H1 (cell line): ENCODE measurements at regions not wholly inside any gene's neighbourhood (a gene's known extent, or its start where the extent isn't known, plus 50 kb on each side); places are given as distances from the start of the nearest gene placed in this dataset.

Source experiments
- CTCF ChIA-PET: fragments of 300-600 bp; sonication (Branson Sonifier 250); formaldehyde crosslinking; loops from one replicate; lab custom pipeline; 2021; ENCODE audit not compliant: partially characterized antibody; lab: Charles Lee
- POLR2A ChIA-PET: fragments of 300-600 bp; sonication (Branson Sonifier 250); formaldehyde crosslinking; loops from one replicate; lab custom pipeline; 2021; ENCODE audit warnings: inconsistent platforms; ENCODE audit not compliant: partially characterized antibody; lab: Charles Lee
- DNase-seq, 2 experiments: peaks; one replicate each; pipeline versions ENCODE4 v3.0.0 to v3.0.0-alpha.2; 2010 to 2022; ENCODE audit warnings: low spot score in 2 of 2, low read depth in 1 of 2, mixed read lengths in 1 of 2
- FAIRE-seq: peaks from 2 replicates; lab custom pipeline; 2011; peaks lifted over from hg19 to GRCh38; lab: Jason Lieb, UNC
- H2AFZ ChIP-seq: 2 replicates; pipeline ENCODE4 v1.8.1; 2012; ENCODE audit warnings: low read length, inconsistent platforms
- H2AK5ac ChIP-seq: 2 replicates; pipeline ENCODE4 v1.6.1; 2013; ENCODE audit warnings: low read depth, low read length
- H2BK120ac ChIP-seq: replicated peaks from 2 replicates; pipeline ENCODE3; 2013; ENCODE audit warnings: low read depth, low read length, inconsistent platforms
- H2BK12ac ChIP-seq: 2 replicates; pipeline ENCODE4 v1.6.1; 2013; ENCODE audit warnings: low read depth, low read length
- H2BK15ac ChIP-seq: 2 replicates; pipeline ENCODE4 v1.6.1; 2013; ENCODE audit warnings: low read length
- H2BK20ac ChIP-seq: 2 replicates; pipeline ENCODE4 v1.6.1; 2013; ENCODE audit warnings: low read length
- H2BK5ac ChIP-seq: 2 replicates; pipeline ENCODE4 v1.6.1; 2013; ENCODE audit warnings: low read depth, low read length
- H3K14ac ChIP-seq: 2 replicates; pipeline ENCODE4 v1.6.1; 2013; ENCODE audit warnings: inconsistent platforms; ENCODE audit not compliant: insufficient read length
- H3K18ac ChIP-seq: 2 replicates; pipeline ENCODE4 v1.6.1; 2013; ENCODE audit warnings: low read length; ENCODE audit errors: extremely low read depth
- H3K23ac ChIP-seq: 2 replicates; pipeline ENCODE4 v1.6.1; 2013; ENCODE audit warnings: inconsistent platforms; ENCODE audit not compliant: insufficient read length
- H3K23me2 ChIP-seq: 2 replicates; pipeline ENCODE4 v1.6.1; 2013; ENCODE audit warnings: low read depth, low read length
- H3K27ac ChIP-seq: 2 replicates; pipeline ENCODE4 v1.6.1; 2011; ENCODE audit warnings: low read depth, low read length, inconsistent platforms
- H3K27me3 ChIP-seq, 4 experiments: replicated peaks in 1 of 4; 1 replicate in 1 of 4; 2 replicates in 3 of 4; pipeline versions ENCODE4 v1.6.1 to v1.8.1; 2011 to 2013; ENCODE audit warnings: low read length in 3 of 4, mild to moderate bottlenecking in 3 of 4, inconsistent platforms in 2 of 4, mixed read lengths in 2 of 4, moderate library complexity in 1 of 4; ENCODE audit not compliant: control insufficient read depth in 3 of 4, insufficient read depth in 3 of 4; ENCODE audit errors: extremely low read depth in 1 of 4
- H3K36me3 ChIP-seq, 4 experiments: 2 replicates each; pipeline versions ENCODE4 v1.6.1 to v1.8.1; 2011 to 2013; ENCODE audit warnings: mild to moderate bottlenecking in 4 of 4, low read length in 3 of 4, moderate library complexity in 2 of 4, control low read depth in 1 of 4, inconsistent platforms in 1 of 4; ENCODE audit not compliant: insufficient read depth in 4 of 4, control insufficient read depth in 2 of 4
- H3K4ac ChIP-seq: replicated peaks from 2 replicates; pipeline ENCODE3; 2013; ENCODE audit warnings: low read length, low read depth, mixed read lengths, inconsistent platforms; ENCODE audit not compliant: insufficient read length
- H3K4me1 ChIP-seq, 4 experiments: replicated peaks in 1 of 4; 1 replicate in 1 of 4; 2 replicates in 3 of 4; pipeline versions ENCODE4 v1.6.1 to v1.8.1; 2011 to 2013; ENCODE audit warnings: low read length in 3 of 4, inconsistent platforms in 2 of 4, mixed read lengths in 1 of 4; ENCODE audit not compliant: insufficient read depth in 4 of 4, control insufficient read depth in 3 of 4
- H3K4me2 ChIP-seq, 2 experiments: 2 replicates each; pipeline versions ENCODE4 v1.6.1 to v1.8.1; 2011 to 2013; ENCODE audit warnings: low read depth in 2 of 2, low read length in 2 of 2, control low read depth in 1 of 2, inconsistent platforms in 1 of 2, mild to moderate bottlenecking in 1 of 2; ENCODE audit not compliant: insufficient read depth in 1 of 2
- H3K4me3 ChIP-seq, 4 experiments: fragments of 200-600, 300-600 bp in 1 of 4; sonication (generic), shearing (Covaris generic), sonication (Bioruptor Twin) in 1 of 4; 2 replicates each; pipeline versions ENCODE4 v1.5.1 to v1.8.1; 2011 to 2016; ENCODE audit warnings: low read length in 4 of 4, low read depth in 3 of 4, control low read depth in 2 of 4, inconsistent platforms in 2 of 4, mild to moderate bottlenecking in 2 of 4, mixed read lengths in 1 of 4, moderate library complexity in 1 of 4; ENCODE audit not compliant: insufficient read depth in 2 of 4; ENCODE audit errors: extremely low read depth in 1 of 4
- H3K56ac ChIP-seq: replicated peaks from 2 replicates; pipeline ENCODE3; 2013; ENCODE audit warnings: low read depth, mild to moderate bottlenecking, mixed read lengths, low read length, inconsistent platforms; ENCODE audit not compliant: insufficient read length
- H3K79me1 ChIP-seq: 2 replicates; pipeline ENCODE4 v1.6.1; 2013; ENCODE audit warnings: low read depth, low read length, control low read depth
- H3K79me2 ChIP-seq, 2 experiments: 2 replicates each; pipeline versions ENCODE4 v1.6.1 to v1.8.1; 2012 to 2013; ENCODE audit warnings: low read length in 2 of 2, mild to moderate bottlenecking in 2 of 2, inconsistent platforms in 1 of 2; ENCODE audit not compliant: insufficient read depth in 2 of 2, control insufficient read depth in 1 of 2
- H3K9ac ChIP-seq, 4 experiments: replicated peaks in 1 of 4; 1 replicate in 1 of 4; 2 replicates in 3 of 4; pipeline versions ENCODE4 v1.6.1 to v1.8.1; 2011 to 2013; ENCODE audit warnings: low read depth in 3 of 4, low read length in 3 of 4, control low read depth in 2 of 4, mild to moderate bottlenecking in 2 of 4, moderate library complexity in 2 of 4, inconsistent platforms in 1 of 4; ENCODE audit errors: extremely low read depth in 1 of 4
- H3K9me3 ChIP-seq, 2 experiments: 2 replicates each; pipeline versions ENCODE4 v1.6.1 to v1.8.1; 2012 to 2013; ENCODE audit warnings: mild to moderate bottlenecking in 2 of 2, moderate library complexity in 2 of 2, control low read depth in 1 of 2, inconsistent platforms in 1 of 2, low read depth in 1 of 2, low read length in 1 of 2, mixed read lengths in 1 of 2; ENCODE audit not compliant: insufficient read depth in 2 of 2
- H4K20me1 ChIP-seq, 2 experiments: replicated peaks in 1 of 2; 2 replicates each; pipeline versions ENCODE3 to v1.8.1; 2011 to 2013; ENCODE audit warnings: inconsistent platforms in 2 of 2, low read length in 2 of 2, mild to moderate bottlenecking in 1 of 2; ENCODE audit not compliant: insufficient read depth in 2 of 2, control insufficient read depth in 1 of 2
- H4K5ac ChIP-seq: 2 replicates; pipeline ENCODE4 v1.6.1; 2013; ENCODE audit warnings: low read length, low read depth, mixed read lengths, inconsistent platforms; ENCODE audit not compliant: insufficient read length
- H4K8ac ChIP-seq: 2 replicates; pipeline ENCODE4 v1.8.0; 2013; ENCODE audit warnings: mild to moderate bottlenecking, moderate library complexity, low read length, inconsistent platforms; ENCODE audit not compliant: insufficient read depth; ENCODE audit errors: extremely low read depth
- H4K91ac ChIP-seq: replicated peaks from 2 replicates; pipeline ENCODE3; 2013; ENCODE audit warnings: low read length, mixed read lengths, inconsistent platforms; ENCODE audit not compliant: insufficient read length
- FOSL1 ChIP-seq: IDR thresholded peaks from 2 replicates; pipeline ENCODE4 v1.6.1; 2011; ENCODE audit warnings: mild to moderate bottlenecking, low read depth, low read length, moderate library complexity; ENCODE audit not compliant: insufficient read depth
- KDM1A ChIP-seq: fragments of 200-600, 300-600 bp; sonication (generic); IDR thresholded peaks from 2 replicates; pipeline ENCODE4 v1.7.1; 2016; ENCODE audit warnings: mild to moderate bottlenecking, low read length, borderline replicate concordance
- RAD21 ChIP-seq, 2 experiments: IDR thresholded peaks in 1 of 2; conservative IDR thresholded peaks in 1 of 2; 2 replicates each; pipeline ENCODE4 v1.6.1; 2011; ENCODE audit warnings: low read depth in 2 of 2, low read length in 2 of 2, improper control_type of control experiment in 1 of 2, inconsistent platforms in 1 of 2, mild to moderate bottlenecking in 1 of 2, moderate library complexity in 1 of 2
- RFX5 ChIP-seq: IDR thresholded peaks from 2 replicates; pipeline ENCODE4 v1.6.1; 2011; ENCODE audit warnings: low read depth, low read length, improper control_type of control experiment, borderline replicate concordance
- RNF2 ChIP-seq: fragments of 200-900, 300-1000 bp; sonication (generic); IDR thresholded peaks from 2 replicates; pipeline ENCODE4 v1.7.1; 2016; ENCODE audit warnings: borderline replicate concordance, low read depth, mild to moderate bottlenecking, antibody characterized with exemption, low read length; ENCODE audit not compliant: poor library complexity, severe bottlenecking; ENCODE audit errors: missing control alignments
- TAF1 ChIP-seq: IDR thresholded peaks from 2 replicates; pipeline ENCODE4 v1.6.1; 2011; ENCODE audit warnings: mild to moderate bottlenecking, low read depth, low read length
- TAF7 ChIP-seq: optimal IDR thresholded peaks from 2 replicates; pipeline ENCODE3; 2011; ENCODE audit warnings: low read depth, mild to moderate bottlenecking, inconsistent platforms, low read length, moderate library complexity, borderline replicate concordance
- YY1 ChIP-seq: IDR thresholded peaks from 2 replicates; pipeline ENCODE4 v1.6.1; 2011; ENCODE audit warnings: low read depth, mild to moderate bottlenecking, low read length
- ZNF274 ChIP-seq: IDR thresholded peaks from 2 replicates; pipeline ENCODE4 v1.7.0; 2012; ENCODE audit warnings: low read length, borderline replicate concordance; ENCODE audit errors: extremely low read depth
- WGBS, 2 experiments: shearing (Covaris generic) in 1 of 2; methylation state at CpG; one replicate each; pipeline versions ENCODE4 v1.1.6 to v1.1.7; 2013 to 2015; ENCODE audit warnings: low lambda C conversion rate in 2 of 2, mixed read lengths in 2 of 2, inconsistent platforms in 1 of 2, low coverage in 1 of 2, missing lambda C conversion rate in 1 of 2; ENCODE audit not compliant: insufficient replicate concordance in 2 of 2, insufficient coverage in 1 of 2, insufficient read length in 1 of 2; ENCODE audit errors: extremely low coverage in 1 of 2, missing lambda C conversion rate in 1 of 2; 5-methylcytosine and 5-hydroxymethylcytosine counted together
- TF ChIP-seq, protein P1 (sequence below), 3 experiments: IDR thresholded peaks; 1 replicate in 2 of 3; 2 replicates in 1 of 3; pipeline versions ENCODE4 v1.5.1 to v1.6.1; 2011; ENCODE audit warnings: low read length in 3 of 3, mild to moderate bottlenecking in 3 of 3, inconsistent platforms in 2 of 3, low read depth in 1 of 3, moderate library complexity in 1 of 3; ENCODE audit not compliant: insufficient read depth in 1 of 3; ENCODE audit errors: control extremely low read depth in 1 of 3

GRCh38 chr2:19541884-19542283 is 183.5 kb upstream of the OSR1 start:
- Histone ChIP-seq H3K4me3 (no peak overlapping the region), H3K79me2 (no peaks in the 10 kb centered on the region), H3K4ac (no peak overlapping the region), H3K4me2 (no peak overlapping the region), H3K23me2 (no peaks in the 10 kb centered on the region), H3K27me3 (peaks cover 0 to 1% (median 0%) of the 10 kb centered on the region in 4 experiments; a peak in 1 of 7 replicates), H2BK120ac (no peak overlapping the region), H3K4me1 (peaks cover 0 to 3% (median 0%) of the 10 kb centered on the region in 4 experiments; a peak in 1 of 7 replicates), H3K9ac (no peak overlapping the region), H4K20me1 (no peaks in the 10 kb centered on the region), H4K8ac (no peak overlapping the region), H2BK12ac (no peak overlapping the region), H3K56ac (no peak overlapping the region), H3K14ac (no peak overlapping the region), H2BK15ac (no peak overlapping the region), H3K18ac (no peak overlapping the region), H2BK20ac (no peak overlapping the region), H4K5ac (no peak overlapping the region), H4K91ac (no peak overlapping the region), H2AFZ (peak overlapping the region; percentile 84; the same call in 1 of the 2 replicates), H2AK5ac (no peak overlapping the region), H3K79me1 (no peaks in the 10 kb centered on the region), H3K27ac (no peak overlapping the region), H3K9me3 (no peaks in the 10 kb centered on the region), H3K23ac (no peak overlapping the region), H3K36me3 (no peaks in the 10 kb centered on the region), H2BK5ac (no peak overlapping the region)
- DNase-seq (no peak), FAIRE-seq (no peak)
- POLR2A ChIA-PET, result no interaction called here
- WGBS, 2 experiments, result 83% methylated on average over 4 of the region's 4 CpGs; no CpG with 5 or more reads in 1 of the 2 experiments
- CTCF ChIA-PET, result interaction anchor here (1.0 to 1.8 kb wide), 11 partner anchors 12 to 1125 kb away, joined by 3 to 6 read pairs (median 4); no protein-coding TSS in a partner anchor
- TF ChIP-seq KDM1A, result no peak
- no peak for TF ChIP-seq RNF2
- TF ChIP-seq, protein P1, sequence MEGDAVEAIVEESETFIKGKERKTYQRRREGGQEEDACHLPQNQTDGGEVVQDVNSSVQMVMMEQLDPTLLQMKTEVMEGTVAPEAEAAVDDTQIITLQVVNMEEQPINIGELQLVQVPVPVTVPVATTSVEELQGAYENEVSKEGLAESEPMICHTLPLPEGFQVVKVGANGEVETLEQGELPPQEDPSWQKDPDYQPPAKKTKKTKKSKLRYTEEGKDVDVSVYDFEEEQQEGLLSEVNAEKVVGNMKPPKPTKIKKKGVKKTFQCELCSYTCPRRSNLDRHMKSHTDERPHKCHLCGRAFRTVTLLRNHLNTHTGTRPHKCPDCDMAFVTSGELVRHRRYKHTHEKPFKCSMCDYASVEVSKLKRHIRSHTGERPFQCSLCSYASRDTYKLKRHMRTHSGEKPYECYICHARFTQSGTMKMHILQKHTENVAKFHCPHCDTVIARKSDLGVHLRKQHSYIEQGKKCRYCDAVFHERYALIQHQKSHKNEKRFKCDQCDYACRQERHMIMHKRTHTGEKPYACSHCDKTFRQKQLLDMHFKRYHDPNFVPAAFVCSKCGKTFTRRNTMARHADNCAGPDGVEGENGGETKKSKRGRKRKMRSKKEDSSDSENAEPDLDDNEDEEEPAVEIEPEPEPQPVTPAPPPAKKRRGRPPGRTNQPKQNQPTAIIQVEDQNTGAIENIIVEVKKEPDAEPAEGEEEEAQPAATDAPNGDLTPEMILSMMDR (IDR thresholded peaks at IDR 0.05; ENCODE audit: control extremely low read depth in 1 of 3, insufficient read depth in 1 of 3, low read depth in 1 of 3, low read length in 3 of 3), result peak in 2 of 3 experiments; percentile 17 to 29; a peak in 3 of 4 replicates
- TF ChIP-seq TAF1, result no peak
- no peak for TF ChIP-seq RFX5
- peak in 1 of 2 experiments; percentile 29; a peak in 2 of 4 replicates for TF ChIP-seq RAD21 (IDR thresholded peaks at IDR 0.05 in 1 of 2, conservative IDR thresholded peaks at IDR 0.05 in 1 of 2; ENCODE audit: low read depth in 2 of 2, low read length in 2 of 2)
- TF ChIP-seq YY1, result no peak
- TF ChIP-seq ZNF274, result no peak
- TF ChIP-seq TAF7, result no peak
- no peak for TF ChIP-seq FOSL1
